HCT116 (cell line): ENCODE measurements at regions not wholly inside any gene's neighbourhood (a gene's known extent, or its start where the extent isn't known, plus 50 kb on each side); places are given as distances from the start of the nearest gene placed in this dataset.

Experiments
- ATAC-seq: fragments of 200-7000 bp; cut with Tn5 transposase; 2 replicates; pipeline ENCODE4 v1.9.1; 2020; ENCODE audit warnings: mild to moderate bottlenecking, moderate library complexity
- BruUV-seq: library from RNA; stranded (reverse); fragments of 400-500 nt; replicated peaks from 2 replicates; lab custom pipeline; 2021; lab: Mats Ljungman, UMichigan
- CTCF ChIA-PET: fragments of 300-600 bp; sonication (Branson Sonifier 250); formaldehyde crosslinking; loops from one replicate; lab custom pipeline; 2021; ENCODE audit warnings: antibody characterized with exemption; lab: Charles Lee
- POLR2A ChIA-PET: fragments of 300-600, 350-600 bp; sonication (Branson Sonifier 250); formaldehyde crosslinking; loops from one replicate; lab custom pipeline; 2021; ENCODE audit warnings: antibody characterized with exemption; lab: Charles Lee
- RAD21 ChIA-PET, 2 experiments: fragments of 300-600 bp; sonication (Branson Sonifier 250); formaldehyde crosslinking; loops; one replicate each; lab custom pipeline; 2023; ENCODE audit warnings: low total read pairs in 2 of 2; ENCODE audit not compliant: uncharacterized antibody in 2 of 2, unreplicated experiment in 2 of 2, low non-redundant PET in 1 of 2; lab: Charles Lee
- DNase-seq: peaks from one replicate; pipeline ENCODE4 v3.0.0-alpha.2; 2010; ENCODE audit warnings: low read depth, low spot score
- H2AFZ ChIP-seq: fragments of 200-600 bp; shearing (Covaris generic), sonication (generic); 2 replicates; pipeline ENCODE4 v1.6.1; 2017; ENCODE audit warnings: low read depth, mixed run types, mixed read lengths, antibody characterized with exemption, low read length; ENCODE audit not compliant: poor library complexity, severe bottlenecking
- H3K27ac ChIP-seq: 2 replicates; pipeline ENCODE4 v1.5.1; 2012; ENCODE audit warnings: low read depth, low read length
- H3K27me3 ChIP-seq: fragments of 200-600 bp; sonication (generic); 2 replicates; pipeline ENCODE4 v1.6.1; 2016; ENCODE audit warnings: mixed run types, low read length, mixed read lengths; ENCODE audit not compliant: insufficient read depth
- H3K36me3 ChIP-seq, 2 experiments: fragments of 200-500 bp in 1 of 2; fragments of 200-600 bp in 1 of 2; sonication (Bioruptor generic) in 1 of 2; sonication (generic) in 1 of 2; 2 replicates each; pipeline versions ENCODE4 v1.5.1 to v1.6.1; 2014 to 2016; ENCODE audit warnings: low read length in 2 of 2, inconsistent platforms in 1 of 2, mixed read lengths in 1 of 2, mixed run types in 1 of 2; ENCODE audit not compliant: insufficient read depth in 2 of 2, control insufficient read depth in 1 of 2
- H3K4me1 ChIP-seq, 2 experiments: fragments of 200-600 bp in 1 of 2; sonication (generic) in 1 of 2; 2 replicates each; pipeline versions ENCODE4 v1.5.1 to v1.6.1; 2012 to 2017; ENCODE audit warnings: low read length in 2 of 2, inconsistent platforms in 1 of 2, mild to moderate bottlenecking in 1 of 2, mixed read lengths in 1 of 2, mixed run types in 1 of 2, moderate library complexity in 1 of 2; ENCODE audit not compliant: insufficient read depth in 2 of 2, control insufficient read depth in 1 of 2
- H3K4me2 ChIP-seq: fragments of 200-600 bp; sonication (generic); 2 replicates; pipeline ENCODE4 v1.6.1; 2017; ENCODE audit warnings: mixed run types, low read length, mixed read lengths
- H3K4me3 ChIP-seq, 2 experiments: fragments of 200-600 bp in 1 of 2; sonication (generic) in 1 of 2; replicated peaks in 1 of 2; 2 replicates each; pipeline ENCODE4 v1.5.1; 2011 to 2016; ENCODE audit warnings: low read length in 2 of 2, control low read depth in 1 of 2, low read depth in 1 of 2, mild to moderate bottlenecking in 1 of 2, mixed read lengths in 1 of 2, mixed run types in 1 of 2
- H3K79me2 ChIP-seq: fragments of 200-600 bp; sonication (generic); 2 replicates; pipeline ENCODE4 v1.6.1; 2017; ENCODE audit warnings: mild to moderate bottlenecking, mixed run types, low read length, moderate library complexity, mixed read lengths; ENCODE audit not compliant: insufficient read depth
- H3K9ac ChIP-seq: fragments of 200-600 bp; sonication (generic); 2 replicates; pipeline ENCODE4 v1.6.1; 2016; ENCODE audit warnings: low read length, mixed read lengths
- H3K9me2 ChIP-seq: fragments of 200-600 bp; sonication (generic), shearing (Covaris generic); 2 replicates; pipeline ENCODE4 v1.6.1; 2017; ENCODE audit warnings: mixed run types, mild to moderate bottlenecking, moderate library complexity; ENCODE audit not compliant: insufficient read depth
- H3K9me3 ChIP-seq, 2 experiments: fragments of 200-500 bp in 1 of 2; fragments of 200-600 bp in 1 of 2; sonication (Bioruptor generic) in 1 of 2; sonication (generic) in 1 of 2; 2 replicates each; pipeline ENCODE4 v1.6.1; 2014 to 2017; ENCODE audit warnings: low read length in 2 of 2, mixed read lengths in 2 of 2, inconsistent platforms in 1 of 2, low read depth in 1 of 2, mild to moderate bottlenecking in 1 of 2, mixed run types in 1 of 2, moderate library complexity in 1 of 2; ENCODE audit not compliant: control insufficient read depth in 1 of 2, insufficient read depth in 1 of 2
- H4K20me1 ChIP-seq: fragments of 200-600 bp; sonication (generic), shearing (Covaris generic); 2 replicates; pipeline ENCODE4 v1.6.1; 2017; ENCODE audit warnings: mixed run types, mild to moderate bottlenecking, moderate library complexity; ENCODE audit not compliant: insufficient read depth
- CBX3 ChIP-seq: IDR thresholded peaks from 2 replicates; pipeline ENCODE4 v1.6.1; 2012; ENCODE audit warnings: low read depth
- CEBPB ChIP-seq: IDR thresholded peaks from 2 replicates; pipeline ENCODE4 v1.6.1; 2012; ENCODE audit warnings: low read depth
- EGR1 ChIP-seq: IDR thresholded peaks from 2 replicates; pipeline ENCODE4 v1.6.1; 2012; ENCODE audit warnings: low read depth
- ELF1 ChIP-seq: IDR thresholded peaks from 2 replicates; pipeline ENCODE4 v1.6.1; 2012; ENCODE audit warnings: low read depth, borderline replicate concordance
- EZH2phosphoT487 ChIP-seq: fragments of 200-600 bp; IDR thresholded peaks from 2 replicates; pipeline ENCODE4 v1.6.1; 2018; ENCODE audit warnings: antibody characterized with exemption, borderline replicate concordance
- FOSL1 ChIP-seq: IDR thresholded peaks from 2 replicates; pipeline ENCODE4 v1.6.1; 2012; ENCODE audit warnings: low read depth
- POLR2AphosphoS5 ChIP-seq: IDR thresholded peaks from 2 replicates; pipeline ENCODE4 v1.6.1; 2011; ENCODE audit warnings: mild to moderate bottlenecking, low read depth, low read length, moderate library complexity
- REST ChIP-seq: IDR thresholded peaks from 2 replicates; pipeline ENCODE4 v1.6.1; 2012; ENCODE audit warnings: low read depth
- SIN3A ChIP-seq: IDR thresholded peaks from 2 replicates; pipeline ENCODE4 v1.6.1; 2012; ENCODE audit warnings: low read depth
- TCF7L2 ChIP-seq: IDR thresholded peaks from 2 replicates; pipeline ENCODE4 v1.7.0; 2011; ENCODE audit warnings: borderline replicate concordance, inconsistent platforms; ENCODE audit not compliant: insufficient read depth, insufficient read length; ENCODE audit errors: extremely low read depth
- ZFX ChIP-seq: fragments of 450-650 bp; IDR thresholded peaks from 2 replicates; pipeline ENCODE4 v1.6.1; 2017
- ZNF274 ChIP-seq: fragments of 200-500 bp; sonication (Bioruptor generic); IDR thresholded peaks from 2 replicates; pipeline ENCODE4 v1.6.1; 2014; ENCODE audit warnings: mild to moderate bottlenecking, low read depth, low read length, inconsistent platforms
- intact Hi-C: fragments of 100-400 bp; cut with micrococcal nuclease; formaldehyde crosslinking; loops from 2 replicates; pipeline ENCODE4 v1.10.0; 2022
- TF ChIP-seq, protein P1 (sequence below): IDR thresholded peaks from 2 replicates; pipeline ENCODE4 v1.6.1; 2012

DNA sequence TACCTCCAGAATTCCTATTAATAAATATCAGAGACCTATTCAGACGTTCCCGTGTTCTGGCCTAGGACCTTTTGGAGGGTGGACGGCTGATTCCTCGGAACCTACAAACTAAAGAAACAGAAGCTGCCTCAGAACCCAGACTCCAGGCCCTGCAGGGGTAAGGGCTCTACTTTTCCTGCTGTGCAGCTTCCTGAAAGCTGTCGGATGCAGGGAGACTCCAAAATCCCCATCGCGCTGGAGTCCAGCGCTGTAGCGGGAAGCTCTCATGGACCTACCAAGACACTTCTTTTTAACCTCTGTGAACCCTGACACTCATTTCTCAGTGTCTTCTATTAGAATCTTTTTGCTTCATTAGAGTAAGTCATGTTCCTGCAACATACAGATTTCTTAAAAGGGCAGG lies 244.5 kb upstream of the PITRM1 start:
- intact Hi-C loops: no loop called here
- RAD21 ChIA-PET: no interaction called here
- no peaks in the 10 kb centered on the region for H3K9me2 ChIP-seq
- no peak for ATAC-seq
- H3K4me1 ChIP-seq: no peaks in the 10 kb centered on the region
- no peak overlapping the region for H2AFZ ChIP-seq
- BruUV-seq: no TSS peak
- H3K4me3 ChIP-seq: no peak overlapping the region
- H3K4me2 ChIP-seq: no peak overlapping the region
- no peak for TF ChIP-seq REST
- no peak for TF ChIP-seq SIN3A
- TF ChIP-seq FOSL1: no peak
- TF ChIP-seq EZH2phosphoT487: no peak
- TF ChIP-seq, protein P1, sequence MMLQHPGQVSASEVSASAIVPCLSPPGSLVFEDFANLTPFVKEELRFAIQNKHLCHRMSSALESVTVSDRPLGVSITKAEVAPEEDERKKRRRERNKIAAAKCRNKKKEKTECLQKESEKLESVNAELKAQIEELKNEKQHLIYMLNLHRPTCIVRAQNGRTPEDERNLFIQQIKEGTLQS: no peak
- no peak for TF ChIP-seq ELF1
- TF ChIP-seq CEBPB: no peak
- no peak for TF ChIP-seq ZFX
- TF ChIP-seq POLR2AphosphoS5: no peak
- no peak for TF ChIP-seq ZNF274
- no peak for TF ChIP-seq EGR1
- no peak for TF ChIP-seq CBX3
- TF ChIP-seq TCF7L2: no peak
- POLR2A ChIA-PET: no interaction called here
- no peaks in the 10 kb centered on the region for H3K36me3 ChIP-seq
- H3K9ac ChIP-seq: no peak overlapping the region
- no peak overlapping the region for H3K27ac ChIP-seq
- H3K27me3 ChIP-seq: no peaks in the 10 kb centered on the region
- no peaks in the 10 kb centered on the region for H4K20me1 ChIP-seq
- no peaks in the 10 kb centered on the region for H3K79me2 ChIP-seq
- CTCF ChIA-PET: no interaction called here
- DNase-seq: no peak
- no peaks in the 10 kb centered on the region for H3K9me3 ChIP-seq
